SU-DHL-6 (cell line): ENCODE measurements at regions not wholly inside any gene's neighbourhood (a gene's known extent, or its start where the extent isn't known, plus 50 kb on each side); places are given as distances from the start of the nearest gene placed in this dataset.

ENCODE experiments used
- CTCF ChIP-seq: fragments of 200-600 bp; sonication (generic); IDR thresholded peaks from one replicate; pipeline ENCODE4 v1.5.1; 2017; ENCODE audit warnings: antibody characterized with exemption, mild to moderate bottlenecking, low read length, moderate library complexity; ENCODE audit not compliant: insufficient read depth, poor library complexity, severe bottlenecking
- EZH2phosphoT487 ChIP-seq: fragments of 200-600 bp; sonication (generic), shearing (Covaris generic); conservative IDR thresholded peaks from 2 replicates; pipeline ENCODE4 v1.6.1; 2018; ENCODE audit warnings: mild to moderate bottlenecking, antibody characterized with exemption, low read length, moderate library complexity, mixed read lengths

DNA sequence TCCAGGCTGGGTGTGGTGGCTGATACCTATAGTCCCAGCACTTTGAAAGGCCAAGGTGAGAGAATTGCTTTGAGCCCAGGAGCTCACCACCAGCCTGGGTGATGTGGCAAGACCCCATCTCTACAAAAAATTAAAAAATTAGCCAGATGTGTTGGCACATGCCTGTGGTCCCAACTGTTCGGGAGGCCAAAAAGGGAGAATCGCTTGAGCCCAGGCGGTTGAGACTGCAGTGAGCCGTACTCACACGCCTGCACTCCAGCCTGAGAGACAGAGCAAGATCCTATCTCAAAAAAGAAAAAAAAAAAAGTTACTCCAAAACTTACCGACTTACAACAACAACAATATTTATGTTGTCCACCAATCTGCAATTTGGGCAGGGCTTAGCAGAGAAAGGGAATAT, 178.0 kb upstream of the FN1 start:
- TF ChIP-seq CTCF: no peak
- TF ChIP-seq EZH2phosphoT487: no peak
